Brain microvascular endothelial cell (primary cell): ENCODE measurements at regions not wholly inside any gene's neighbourhood (a gene's known extent, or its start where the extent isn't known, plus 50 kb on each side); places are given as distances from the start of the nearest gene placed in this dataset.

ENCODE experiments used
- DNase-seq: peaks from one replicate; pipeline ENCODE4 v3.0.0-alpha.2; 2020
- H3K27ac ChIP-seq: fragments of 250-450 bp; sonication (Bioruptor Pico); 2 replicates; pipeline ENCODE4 v1.5.1; 2020; ENCODE audit warnings: mild to moderate bottlenecking, moderate library complexity
- H3K27me3 ChIP-seq: fragments of 250-450 bp; sonication (Bioruptor Pico); replicated peaks from 2 replicates; pipeline ENCODE4 v1.5.1; 2020; ENCODE audit warnings: mild to moderate bottlenecking
- H3K36me3 ChIP-seq: fragments of 250-450 bp; sonication (Bioruptor Pico); replicated peaks from 2 replicates; pipeline ENCODE4 v1.5.1; 2020; ENCODE audit warnings: mild to moderate bottlenecking
- H3K4me3 ChIP-seq: 2 replicates; pipeline ENCODE4 v1.5.1; 2011; ENCODE audit warnings: low read depth, mild to moderate bottlenecking, control low read depth, low read length, moderate library complexity
- CTCF ChIP-seq: IDR thresholded peaks from 2 replicates; pipeline ENCODE4 v1.5.1; 2011; ENCODE audit warnings: low read depth, mild to moderate bottlenecking, moderate library complexity, low read length, control low read depth, inconsistent platforms; ENCODE audit errors: missing control alignments
- in situ Hi-C: cut with HindIII; loops from 2 replicates; pipeline ENCODE4 v1.10.0; 2017; ENCODE audit warnings: low sequenced_read_pairs, low pct_ligation_motif_present

DNA sequence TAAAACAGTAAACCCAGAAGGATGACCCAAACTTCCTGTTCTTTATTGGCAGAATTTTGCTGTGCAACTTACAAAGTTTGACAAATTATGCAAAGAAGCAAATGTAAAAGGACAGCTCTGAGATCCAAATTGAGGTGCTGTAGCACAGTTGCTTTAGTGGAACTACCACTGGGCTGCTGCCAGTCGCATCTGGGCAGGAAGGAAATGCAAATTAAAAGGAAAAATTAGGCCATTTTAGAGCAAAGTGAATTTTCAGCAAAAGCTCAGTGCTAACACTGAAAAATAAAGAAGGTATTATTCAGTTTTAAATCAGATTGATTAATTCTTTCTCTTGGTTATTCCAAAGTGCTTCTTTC is 104.5 kb downstream of the ZMAT3 start:
- Histone ChIP-seq H3K36me3 (no peaks in the 10 kb centered on the region), H3K27ac (no peak overlapping the region), H3K4me3 (no peak overlapping the region), H3K27me3 (no peaks in the 10 kb centered on the region)
- no peak for TF ChIP-seq CTCF
- in situ Hi-C loops: loop anchor here (25.0 kb wide), 1 partner anchor 530 kb away; no protein-coding TSS in a partner anchor
- DNase-seq: no peak

DNA sequence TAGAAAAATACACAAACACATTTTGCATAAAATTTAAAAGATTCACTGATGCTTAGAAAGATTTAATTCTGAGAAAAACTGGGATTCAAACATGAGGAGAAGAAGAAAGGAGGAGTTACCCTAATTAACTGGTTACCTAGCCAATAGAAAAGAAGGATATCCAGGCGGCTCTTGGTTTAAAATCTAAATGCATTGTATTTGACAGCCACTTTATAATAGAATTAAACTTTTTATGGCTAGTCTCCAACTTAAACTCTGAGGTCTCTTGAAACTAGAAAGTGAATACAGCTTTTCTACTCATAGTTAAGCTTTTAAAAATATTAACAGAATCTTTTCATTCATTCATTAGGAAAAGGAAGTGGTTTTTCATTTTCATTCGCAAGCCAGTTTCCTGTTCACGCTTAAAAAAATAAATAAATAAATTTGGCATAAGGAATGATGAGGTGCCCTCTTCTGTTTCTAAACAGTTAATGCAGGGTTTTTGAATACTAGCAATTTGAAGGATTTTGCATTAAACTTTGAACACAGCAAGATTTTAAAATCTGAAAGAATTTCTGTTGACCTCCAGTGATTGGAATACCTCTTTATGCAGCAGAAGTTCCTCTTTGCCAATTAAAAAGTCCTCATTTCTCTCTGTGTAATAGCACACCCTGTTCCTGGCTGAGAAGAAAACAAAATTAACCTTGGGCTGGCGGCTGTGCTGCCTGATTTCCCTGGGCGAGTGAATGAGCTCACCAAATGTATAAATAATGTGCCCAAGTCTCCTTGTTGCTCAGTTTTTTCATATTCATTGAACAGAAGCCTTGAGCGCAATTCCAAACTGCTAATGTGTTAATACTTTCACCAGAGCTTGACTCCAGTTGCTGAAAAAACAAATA is 105.1 kb downstream of the ZMAT3 start:
- H3K4me3 ChIP-seq: peak overlapping the region; percentile 7
- TF ChIP-seq CTCF: peak; percentile 40
- H3K27ac ChIP-seq: no peak overlapping the region
- H3K36me3 ChIP-seq: no peaks in the 10 kb centered on the region
- in situ Hi-C loops: loop anchor here (25.0 kb wide), 1 partner anchor 529 kb away; no protein-coding TSS in a partner anchor
- no peaks in the 10 kb centered on the region for H3K27me3 ChIP-seq
- no peak for DNase-seq

GRCh38 chr3:178964551-178964950 is 107.1 kb downstream of the ZMAT3 start:
- in situ Hi-C loops: loop anchor here (25.0 kb wide), 1 partner anchor 527 kb away; no protein-coding TSS in a partner anchor
- no peaks in the 10 kb centered on the region for H3K36me3 ChIP-seq
- H3K27ac ChIP-seq: no peak overlapping the region
- DNase-seq: no peak
- TF ChIP-seq CTCF: no peak
- H3K27me3 ChIP-seq: no peaks in the 10 kb centered on the region
- H3K4me3 ChIP-seq: no peak overlapping the region

DNA sequence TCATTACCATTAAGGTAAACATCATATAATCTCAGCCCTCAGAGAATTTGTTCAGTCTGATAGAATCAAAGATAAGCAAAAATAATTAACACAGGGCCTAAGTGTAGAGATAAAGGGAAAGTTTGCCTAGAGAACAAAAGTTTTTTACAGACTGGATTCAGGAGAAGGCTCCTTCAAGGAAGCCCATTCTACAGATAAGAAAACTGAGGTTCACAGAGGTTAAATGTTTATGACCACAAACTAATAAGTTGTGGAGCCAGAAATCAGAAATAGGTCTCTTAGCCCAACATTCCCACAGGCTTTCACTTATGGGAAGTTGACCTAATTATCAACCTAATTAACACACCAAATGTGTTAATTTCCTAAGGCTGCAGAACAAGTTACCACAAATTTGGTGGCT is 110.7 kb downstream of the ZMAT3 start:
- Histone ChIP-seq H3K27ac (no peak overlapping the region), H3K4me3 (no peak overlapping the region), H3K27me3 (no peaks in the 10 kb centered on the region), H3K36me3 (no peaks in the 10 kb centered on the region)
- no peak for TF ChIP-seq CTCF
- in situ Hi-C loops: loop anchor here (25.0 kb wide), 1 partner anchor 524 kb away; no protein-coding TSS in a partner anchor
- no peak for DNase-seq

DNA sequence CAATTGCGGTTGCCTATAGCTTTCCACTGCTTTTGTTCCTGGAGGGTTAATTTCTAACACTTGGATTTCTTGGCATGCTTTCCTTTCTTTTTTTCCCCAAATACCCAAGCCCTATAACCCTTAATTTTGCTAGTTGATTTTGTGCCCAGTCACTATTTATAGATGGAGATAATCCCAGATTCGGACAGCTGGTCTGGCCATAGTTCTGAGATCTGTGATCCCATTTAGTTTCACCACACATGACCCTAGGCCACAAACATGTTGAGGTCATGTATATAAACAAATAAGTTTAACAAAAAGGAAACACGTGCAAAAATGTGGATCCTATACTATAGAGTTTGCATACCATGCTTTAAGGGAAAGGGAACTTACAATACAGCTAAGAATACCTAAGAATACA is 111.4 kb downstream of the ZMAT3 start:
- Histone ChIP-seq H3K27ac (no peak overlapping the region), H3K27me3 (no peaks in the 10 kb centered on the region), H3K4me3 (no peak overlapping the region), H3K36me3 (no peaks in the 10 kb centered on the region)
- no peak for DNase-seq
- in situ Hi-C loops: loop anchor here (25.0 kb wide), 1 partner anchor 523 kb away; no protein-coding TSS in a partner anchor
- no peak for TF ChIP-seq CTCF
